ENCODE measurements at regions not wholly inside any gene's neighbourhood (a gene's known extent, or its start where the extent isn't known, plus 50 kb on each side); places are given as distances from the start of the nearest gene placed in this dataset.

DNA sequence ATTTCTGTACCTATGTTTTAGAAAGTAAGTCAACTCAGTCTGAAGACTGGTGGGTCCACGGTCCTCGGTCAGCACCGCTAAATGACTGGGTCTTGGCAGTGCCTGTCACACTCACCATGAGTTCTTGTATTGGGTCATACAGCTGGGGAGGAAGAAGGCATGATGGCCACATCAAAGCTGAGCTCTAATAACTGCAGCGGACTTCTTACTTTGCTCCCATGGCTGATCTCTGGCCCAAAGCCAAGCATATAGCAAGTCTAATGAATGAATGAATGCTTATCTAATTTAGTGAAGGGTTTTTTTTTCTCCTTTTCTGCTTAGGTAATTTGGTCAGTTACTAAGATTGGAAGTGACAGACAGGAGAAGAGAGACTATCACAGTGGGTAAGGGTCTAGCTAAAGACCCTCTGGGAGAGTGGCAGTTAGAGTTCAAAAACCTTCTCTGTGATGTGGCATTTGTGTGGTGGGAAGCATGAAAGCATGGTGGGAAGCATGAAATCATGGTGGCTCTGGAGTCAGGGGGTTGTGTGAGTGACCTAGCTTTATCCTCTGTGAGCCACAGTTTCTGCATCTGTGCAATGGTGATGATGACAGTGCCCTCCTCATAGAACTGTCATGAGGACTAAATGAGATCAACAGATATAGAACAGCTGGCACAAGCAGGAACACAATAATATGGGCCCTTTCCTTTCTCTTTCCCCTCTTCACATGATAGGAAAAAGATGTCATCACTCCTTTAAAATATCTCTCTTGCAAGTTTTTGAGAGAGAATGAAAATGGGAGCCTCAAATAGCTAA lies 78.9 kb upstream of the JAK1 start:
- H3K27ac ChIP-seq (ENCODE audit: low read depth, low read length), result no peak overlapping the region
- H3K4me3 ChIP-seq (ENCODE audit: extremely low read depth in 1 of 4, insufficient read depth in 2 of 4, low read depth in 3 of 4, low read length in 4 of 4), result no peak overlapping the region
- DNase-seq (ENCODE audit: low read depth in 1 of 2, low spot score in 2 of 2) (no peak), FAIRE-seq (no peak)
- no peak overlapping the region for H4K91ac ChIP-seq (replicated peaks; ENCODE audit: insufficient read length, low read length)
- no peak overlapping the region for H2BK5ac ChIP-seq (ENCODE audit: low read depth, low read length)
- H3K4me1 ChIP-seq (replicated peaks in 1 of 4; ENCODE audit: control insufficient read depth in 3 of 4, insufficient read depth in 4 of 4, low read length in 3 of 4), result no peaks in the 10 kb centered on the region
- no peak overlapping the region for H2BK20ac ChIP-seq (ENCODE audit: low read length)
- no peak overlapping the region for H3K56ac ChIP-seq (replicated peaks; ENCODE audit: insufficient read length, low read depth, low read length)
- H3K9me3 ChIP-seq (ENCODE audit: insufficient read depth in 2 of 2, low read depth in 1 of 2, low read length in 1 of 2), result no peaks in the 10 kb centered on the region
- 90% methylated on average over 4 of the region's 4 CpGs; no CpG with 5 or more reads in 1 of the 2 experiments for WGBS, 2 experiments (ENCODE audit: extremely low coverage in 1 of 2, insufficient coverage in 1 of 2, insufficient read length in 1 of 2, insufficient replicate concordance in 2 of 2, low coverage in 1 of 2, low lambda C conversion rate in 2 of 2, missing lambda C conversion rate in 1 of 2)
- no peak overlapping the region for H2BK12ac ChIP-seq (ENCODE audit: low read depth, low read length)
- H2AK5ac ChIP-seq (ENCODE audit: low read depth, low read length), result no peak overlapping the region
- H4K8ac ChIP-seq (ENCODE audit: extremely low read depth, insufficient read depth, low read length), result no peak overlapping the region
- ChIA-PET CTCF (ENCODE audit: partially characterized antibody) (interaction anchor here (0.7 to 1.4 kb wide), 6 partner anchors 13 to 1598 kb away, joined by 3 to 5 read pairs (median 3); no protein-coding TSS in a partner anchor), POLR2A (ENCODE audit: partially characterized antibody) (interaction anchor here (0.9 to 2.2 kb wide), 4 partner anchors 9 to 19 kb away, joined by 3 to 4 read pairs (median 4); no protein-coding TSS in a partner anchor)
- H4K20me1 ChIP-seq (replicated peaks in 1 of 2; ENCODE audit: control insufficient read depth in 1 of 2, insufficient read depth in 2 of 2, low read length in 2 of 2), result peaks cover 0 to 2% of the 10 kb centered on the region in 2 experiments
- no peak overlapping the region for H3K23ac ChIP-seq (ENCODE audit: insufficient read length)
- no peak overlapping the region for H3K18ac ChIP-seq (ENCODE audit: extremely low read depth, low read length)
- H3K23me2 ChIP-seq (ENCODE audit: low read depth, low read length), result no peaks in the 10 kb centered on the region
- no peak overlapping the region for H2BK15ac ChIP-seq (ENCODE audit: low read length)
- no peak overlapping the region for H2AFZ ChIP-seq (ENCODE audit: low read length)
- no peak overlapping the region for H3K4ac ChIP-seq (replicated peaks; ENCODE audit: insufficient read length, low read depth, low read length)
- TF ChIP-seq HDAC2 (IDR thresholded peaks at IDR 0.05; ENCODE audit: borderline replicate concordance in 1 of 2, low read depth in 2 of 2, low read length in 2 of 2) (no peak), TAF1 (IDR thresholded peaks at IDR 0.05; ENCODE audit: low read depth, low read length) (no peak), CHD2 (IDR thresholded peaks at IDR 0.05; ENCODE audit: low read length) (no peak), KDM1A (IDR thresholded peaks at IDR 0.05; ENCODE audit: borderline replicate concordance, low read length) (no peak)
- TF ChIP-seq, protein P1, sequence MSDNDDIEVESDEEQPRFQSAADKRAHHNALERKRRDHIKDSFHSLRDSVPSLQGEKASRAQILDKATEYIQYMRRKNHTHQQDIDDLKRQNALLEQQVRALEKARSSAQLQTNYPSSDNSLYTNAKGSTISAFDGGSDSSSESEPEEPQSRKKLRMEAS (IDR thresholded peaks at IDR 0.05), result no peak
- no peaks in the 10 kb centered on the region for H3K79me1 ChIP-seq (ENCODE audit: low read depth, low read length)
- no peaks in the 10 kb centered on the region for H3K79me2 ChIP-seq (ENCODE audit: control insufficient read depth in 1 of 2, insufficient read depth in 2 of 2, low read length in 2 of 2)
- no peak overlapping the region for H3K4me2 ChIP-seq (ENCODE audit: insufficient read depth in 1 of 2, low read depth in 2 of 2, low read length in 2 of 2)
- H2BK120ac ChIP-seq (replicated peaks; ENCODE audit: low read depth, low read length), result no peak overlapping the region
- H4K5ac ChIP-seq (ENCODE audit: insufficient read length, low read depth, low read length), result no peak overlapping the region
- no peak overlapping the region for H3K14ac ChIP-seq (ENCODE audit: insufficient read length)
- H3K36me3 ChIP-seq (ENCODE audit: control insufficient read depth in 2 of 4, insufficient read depth in 4 of 4, low read length in 3 of 4), result no peaks in the 10 kb centered on the region
- H3K27me3 ChIP-seq (replicated peaks in 1 of 4; ENCODE audit: control insufficient read depth in 3 of 4, extremely low read depth in 1 of 4, insufficient read depth in 3 of 4, low read length in 3 of 4), result no peaks in the 10 kb centered on the region; a peak in 1 of 7 replicates
- no peak overlapping the region for H3K9ac ChIP-seq (replicated peaks in 1 of 4; ENCODE audit: extremely low read depth in 1 of 4, low read depth in 3 of 4, low read length in 3 of 4)

Measured in H1 (cell line).